ENCODE measurements at regions not wholly inside any gene's neighbourhood (a gene's known extent, or its start where the extent isn't known, plus 50 kb on each side); places are given as distances from the start of the nearest gene placed in this dataset.

GRCh38 chr10:118473305-118473960, 122.0 kb downstream of the PRLHR start:
- H3K4me3 ChIP-seq (ENCODE audit: low read length) = no peak overlapping the region
- DNase-seq (no peak), ATAC-seq (no peak)
- H3K27me3 ChIP-seq (ENCODE audit: low read length) = peaks cover 51% of the 10 kb centered on the region
- H3K9me3 ChIP-seq (ENCODE audit: low read length) = no peaks in the 10 kb centered on the region
- POLR2A ChIA-PET (ENCODE audit: unreplicated experiment) = no interaction called here
- TF ChIP-seq EZH2 (IDR thresholded peaks at IDR 0.05; ENCODE audit: low read length, unreplicated experiment) (no peak), EZH2phosphoT487 (IDR thresholded peaks at IDR 0.05; ENCODE audit: borderline replicate concordance, low read length) (no peak)
- TF ChIP-seq, protein P1, sequence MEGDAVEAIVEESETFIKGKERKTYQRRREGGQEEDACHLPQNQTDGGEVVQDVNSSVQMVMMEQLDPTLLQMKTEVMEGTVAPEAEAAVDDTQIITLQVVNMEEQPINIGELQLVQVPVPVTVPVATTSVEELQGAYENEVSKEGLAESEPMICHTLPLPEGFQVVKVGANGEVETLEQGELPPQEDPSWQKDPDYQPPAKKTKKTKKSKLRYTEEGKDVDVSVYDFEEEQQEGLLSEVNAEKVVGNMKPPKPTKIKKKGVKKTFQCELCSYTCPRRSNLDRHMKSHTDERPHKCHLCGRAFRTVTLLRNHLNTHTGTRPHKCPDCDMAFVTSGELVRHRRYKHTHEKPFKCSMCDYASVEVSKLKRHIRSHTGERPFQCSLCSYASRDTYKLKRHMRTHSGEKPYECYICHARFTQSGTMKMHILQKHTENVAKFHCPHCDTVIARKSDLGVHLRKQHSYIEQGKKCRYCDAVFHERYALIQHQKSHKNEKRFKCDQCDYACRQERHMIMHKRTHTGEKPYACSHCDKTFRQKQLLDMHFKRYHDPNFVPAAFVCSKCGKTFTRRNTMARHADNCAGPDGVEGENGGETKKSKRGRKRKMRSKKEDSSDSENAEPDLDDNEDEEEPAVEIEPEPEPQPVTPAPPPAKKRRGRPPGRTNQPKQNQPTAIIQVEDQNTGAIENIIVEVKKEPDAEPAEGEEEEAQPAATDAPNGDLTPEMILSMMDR (conservative IDR thresholded peaks at IDR 0.05; ENCODE audit: low read depth, low read length) = no peak
- no peaks in the 10 kb centered on the region for H3K79me2 ChIP-seq (ENCODE audit: low read length)
- H3F3A ChIP-seq (ENCODE audit: low read length, unreplicated experiment) = no peaks in the 10 kb centered on the region
- H4K20me1 ChIP-seq (ENCODE audit: low read length) = no peaks in the 10 kb centered on the region
- intact Hi-C loops (cut with micrococcal nuclease) = no loop called here
- no peaks in the 10 kb centered on the region for H3K36me3 ChIP-seq (ENCODE audit: low read depth, low read length)
- no peak overlapping the region for H3K9ac ChIP-seq (ENCODE audit: low read length)
- no peaks in the 10 kb centered on the region for H3K9me2 ChIP-seq (replicated peaks; ENCODE audit: low read length)
- no peak overlapping the region for H2AFZ ChIP-seq (ENCODE audit: low read length)
- no peak overlapping the region for H3K27ac ChIP-seq (ENCODE audit: low read length)
- no peaks in the 10 kb centered on the region for H3K4me1 ChIP-seq (ENCODE audit: insufficient read depth, low read length)
- BruUV-seq (replicated peaks) = no TSS peak
- no peak overlapping the region for H3K4me2 ChIP-seq (ENCODE audit: low read length)
- CTCF ChIA-PET = no interaction called here

- no TSS peak for BruUV-seq (replicated peaks)
- intact Hi-C loops (cut with micrococcal nuclease) = no loop called here
- ChIA-PET CTCF (no interaction called here), POLR2A (ENCODE audit: unreplicated experiment) (no interaction called here)
- Histone ChIP-seq H3K79me2 (ENCODE audit: low read length) (no peaks in the 10 kb centered on the region), H4K20me1 (ENCODE audit: low read length) (no peaks in the 10 kb centered on the region), H3K27ac (ENCODE audit: low read length) (no peak overlapping the region), H3K9me3 (ENCODE audit: low read length) (no peaks in the 10 kb centered on the region), H3K4me2 (ENCODE audit: low read length) (no peak overlapping the region), H3K27me3 (ENCODE audit: low read length) (peaks cover 59% of the 10 kb centered on the region), H2AFZ (ENCODE audit: low read length) (no peak overlapping the region), H3K4me1 (ENCODE audit: insufficient read depth, low read length) (no peaks in the 10 kb centered on the region), H3K9me2 (replicated peaks; ENCODE audit: low read length) (no peaks in the 10 kb centered on the region), H3F3A (ENCODE audit: low read length, unreplicated experiment) (no peaks in the 10 kb centered on the region), H3K36me3 (ENCODE audit: low read depth, low read length) (no peaks in the 10 kb centered on the region), H3K9ac (ENCODE audit: low read length) (no peak overlapping the region), H3K4me3 (ENCODE audit: low read length) (no peak overlapping the region)
- ATAC-seq = no peak
- DNase-seq = no peak
- TF ChIP-seq EZH2 (IDR thresholded peaks at IDR 0.05; ENCODE audit: low read length, unreplicated experiment) = no peak
- TF ChIP-seq, protein P1 (conservative IDR thresholded peaks at IDR 0.05; ENCODE audit: low read depth, low read length) = no peak
These were observed 122.8 kb downstream of the PRLHR start for GRCh38 chr10:118472415-118473304.

DNA sequence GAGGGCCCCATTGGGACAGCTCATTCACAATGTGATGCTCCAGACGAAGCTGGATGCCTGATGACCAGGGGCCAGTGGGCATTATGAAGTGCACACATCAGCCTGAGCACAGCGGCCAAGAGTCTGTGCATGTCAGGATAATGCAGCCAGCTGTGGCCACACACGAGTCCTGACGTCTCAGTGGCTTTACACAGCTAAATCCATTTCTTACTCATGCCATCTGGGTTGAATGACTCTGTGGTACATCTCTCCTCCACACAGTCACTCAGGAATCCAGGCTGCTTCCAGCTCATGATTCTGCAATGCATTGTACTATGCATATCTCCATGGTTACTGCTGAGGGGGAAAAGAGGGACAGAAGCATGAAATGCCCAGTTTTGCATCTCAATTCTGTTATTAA, 123.6 kb downstream of the PRLHR start:
- Histone ChIP-seq H3K27me3 (ENCODE audit: low read length) (peaks cover 67% of the 10 kb centered on the region), H3K27ac (ENCODE audit: low read length) (no peak overlapping the region), H3F3A (ENCODE audit: low read length, unreplicated experiment) (no peaks in the 10 kb centered on the region), H3K4me2 (ENCODE audit: low read length) (no peak overlapping the region), H3K36me3 (ENCODE audit: low read depth, low read length) (no peaks in the 10 kb centered on the region), H3K4me3 (ENCODE audit: low read length) (no peak overlapping the region), H3K9me3 (ENCODE audit: low read length) (no peaks in the 10 kb centered on the region), H3K79me2 (ENCODE audit: low read length) (no peaks in the 10 kb centered on the region), H2AFZ (ENCODE audit: low read length) (no peak overlapping the region), H3K9ac (ENCODE audit: low read length) (no peak overlapping the region), H4K20me1 (ENCODE audit: low read length) (no peaks in the 10 kb centered on the region), H3K4me1 (ENCODE audit: insufficient read depth, low read length) (no peaks in the 10 kb centered on the region), H3K9me2 (replicated peaks; ENCODE audit: low read length) (no peaks in the 10 kb centered on the region)
- ATAC-seq = no peak
- DNase-seq = no peak
- CTCF ChIA-PET = no interaction called here
- no TSS peak for BruUV-seq (replicated peaks)
- POLR2A ChIA-PET (ENCODE audit: unreplicated experiment) = no interaction called here
- intact Hi-C loops (cut with micrococcal nuclease) = no loop called here
- TF ChIP-seq EZH2phosphoT487 (IDR thresholded peaks at IDR 0.05; ENCODE audit: borderline replicate concordance, low read length) = no peak
- TF ChIP-seq EZH2 (IDR thresholded peaks at IDR 0.05; ENCODE audit: low read length, unreplicated experiment) = no peak
- TF ChIP-seq, protein P1 (conservative IDR thresholded peaks at IDR 0.05; ENCODE audit: low read depth, low read length) = no peak

Measured in PC-3 (cell line).